ENCODE measurements at regions not wholly inside any gene's neighbourhood (a gene's known extent, or its start where the extent isn't known, plus 50 kb on each side); places are given as distances from the start of the nearest gene placed in this dataset.

DNA sequence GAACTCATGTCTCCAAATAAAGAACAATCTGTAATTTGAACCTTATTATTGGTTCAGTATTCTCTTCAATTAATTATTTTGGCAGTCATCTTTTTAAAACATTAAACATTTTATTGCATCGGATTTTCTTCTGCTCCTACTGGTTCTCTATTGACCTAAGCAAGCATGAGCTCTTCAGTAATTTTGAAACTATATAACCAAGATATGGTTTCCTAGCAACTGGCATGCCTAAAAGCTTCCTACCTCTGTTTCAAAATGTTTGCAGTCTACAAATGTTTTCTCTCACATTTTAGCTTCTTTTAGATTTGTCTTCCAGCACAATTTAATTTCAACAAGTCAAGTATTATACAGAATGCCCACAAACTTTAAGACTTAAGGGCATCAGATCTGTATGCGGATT lies 371.3 kb downstream of the GPM6A start:
- no peak for TF ChIP-seq GATA3 (IDR thresholded peaks at IDR 0.05; ENCODE audit: low read depth, low read length)
- no peak for TF ChIP-seq GATA2 (IDR thresholded peaks at IDR 0.05; ENCODE audit: low read depth, low read length)

DNA sequence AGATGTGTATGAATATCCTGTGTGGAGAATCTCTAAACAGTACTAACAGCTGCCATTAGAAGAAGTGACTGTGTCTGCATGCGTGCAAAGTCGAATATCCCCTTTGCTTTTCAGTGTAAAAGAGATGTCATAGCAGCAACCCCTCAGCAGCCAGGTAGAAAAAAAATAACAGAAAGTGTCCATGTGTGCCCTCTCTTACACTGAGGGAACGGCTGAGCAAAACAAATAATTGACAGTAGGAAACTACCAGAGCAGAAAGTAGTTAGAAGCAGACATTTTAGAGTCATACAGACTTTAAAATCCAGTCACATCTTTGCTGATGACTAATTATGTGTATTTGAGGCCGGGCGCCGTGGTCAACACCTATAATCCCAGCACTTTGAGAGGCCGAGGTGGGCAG lies 370.8 kb downstream of the GPM6A start:
- TF ChIP-seq GATA3 (IDR thresholded peaks at IDR 0.05; ENCODE audit: low read depth, low read length) = no peak
- TF ChIP-seq GATA2 (IDR thresholded peaks at IDR 0.05; ENCODE audit: low read depth, low read length) = no peak

DNA sequence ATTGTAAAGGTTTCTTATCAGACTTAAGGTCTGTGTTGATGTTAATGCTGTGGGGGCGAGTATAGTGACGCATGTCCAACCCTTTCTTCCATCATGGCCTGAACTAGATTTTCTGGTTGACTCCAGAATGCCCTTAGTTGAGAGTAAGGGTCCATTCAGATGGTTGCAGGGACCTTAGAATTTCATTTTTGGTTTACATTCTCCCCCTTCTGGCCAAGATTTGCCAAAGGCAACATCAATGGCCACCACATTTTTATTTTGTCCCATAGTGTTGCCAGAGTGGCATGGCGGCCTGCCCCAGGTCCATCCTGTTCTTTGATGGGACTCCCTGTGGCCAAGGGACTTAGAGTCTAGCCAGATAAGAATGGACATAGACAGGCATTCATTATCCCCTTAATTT lies 368.5 kb downstream of the GPM6A start:
- no peak for TF ChIP-seq GATA2 (IDR thresholded peaks at IDR 0.05; ENCODE audit: low read depth, low read length)
- no peak for TF ChIP-seq GATA3 (IDR thresholded peaks at IDR 0.05; ENCODE audit: low read depth, low read length)

DNA sequence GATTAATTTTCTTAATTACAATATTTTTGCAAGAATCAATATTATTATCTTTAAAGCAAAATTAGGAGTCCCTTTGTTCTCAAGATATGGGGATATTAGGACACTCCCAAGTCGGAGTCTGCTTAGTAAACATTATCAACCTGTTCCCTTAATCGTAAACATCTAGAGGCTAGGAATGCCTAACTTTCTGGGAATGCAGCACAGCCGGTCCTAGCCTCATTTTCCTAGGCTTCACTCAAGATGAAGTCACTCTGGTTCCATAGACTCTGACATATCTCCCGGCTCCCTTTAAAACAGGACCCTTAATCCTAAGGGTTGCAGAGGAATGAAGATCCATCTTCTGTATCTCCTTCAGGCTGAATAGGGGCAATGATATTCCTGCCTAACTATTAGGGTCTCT lies 367.6 kb downstream of the GPM6A start:
- TF ChIP-seq GATA3 (IDR thresholded peaks at IDR 0.05; ENCODE audit: low read depth, low read length) (no peak), GATA2 (IDR thresholded peaks at IDR 0.05; ENCODE audit: low read depth, low read length) (no peak)

DNA sequence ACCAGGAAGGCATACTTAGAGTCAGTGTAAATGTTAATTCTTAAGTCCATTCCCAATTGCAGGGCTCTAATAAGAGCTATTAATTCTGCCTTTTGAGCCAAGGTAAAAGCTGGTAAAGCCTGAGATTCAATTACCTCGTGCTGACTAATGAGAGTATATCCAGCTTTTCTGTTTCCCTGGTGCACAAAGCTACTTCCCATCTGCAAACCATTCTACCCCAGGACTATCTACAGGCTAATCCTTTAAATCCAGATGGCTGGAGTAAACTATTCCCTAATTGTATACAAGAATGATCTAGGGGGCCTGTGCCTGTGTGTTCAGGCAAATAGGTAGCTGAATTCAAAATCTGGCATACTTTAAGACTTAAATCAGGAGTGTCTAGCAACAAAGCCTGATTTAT lies 365.0 kb downstream of the GPM6A start:
- TF ChIP-seq GATA2 (IDR thresholded peaks at IDR 0.05; ENCODE audit: low read depth, low read length) = no peak
- no peak for TF ChIP-seq GATA3 (IDR thresholded peaks at IDR 0.05; ENCODE audit: low read depth, low read length)

DNA sequence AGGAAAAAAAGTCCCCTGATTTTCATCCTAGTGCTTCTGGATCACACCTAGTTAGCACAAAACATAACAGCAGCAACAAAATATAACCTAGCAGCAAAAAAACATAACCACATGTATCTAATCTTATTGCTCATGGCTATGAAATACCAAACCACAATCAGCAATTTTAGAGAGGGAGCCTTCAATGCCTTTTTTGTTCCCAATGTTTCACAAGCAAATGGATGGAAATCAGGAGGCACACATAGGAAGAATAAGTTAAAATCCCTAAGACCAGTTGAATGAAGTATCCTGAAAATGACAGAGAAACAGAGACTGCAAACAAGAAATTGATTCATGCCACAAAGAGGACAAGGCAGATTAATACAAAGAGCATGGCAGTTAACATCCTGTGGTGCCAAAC lies 361.6 kb downstream of the GPM6A start:
- TF ChIP-seq GATA3 (IDR thresholded peaks at IDR 0.05; ENCODE audit: low read depth, low read length) (no peak), GATA2 (IDR thresholded peaks at IDR 0.05; ENCODE audit: low read depth, low read length) (no peak)

- no peak for TF ChIP-seq GATA2 (IDR thresholded peaks at IDR 0.05; ENCODE audit: low read depth, low read length)
Measured at GRCh38 chr4:175451238-175451965, 360.7 kb downstream of the GPM6A start.

- no peak for TF ChIP-seq GATA2 (IDR thresholded peaks at IDR 0.05; ENCODE audit: low read depth, low read length)
- no peak for TF ChIP-seq GATA3 (IDR thresholded peaks at IDR 0.05; ENCODE audit: low read depth, low read length)
Measured at GRCh38 chr4:175453456-175453855, 358.6 kb downstream of the GPM6A start.

DNA sequence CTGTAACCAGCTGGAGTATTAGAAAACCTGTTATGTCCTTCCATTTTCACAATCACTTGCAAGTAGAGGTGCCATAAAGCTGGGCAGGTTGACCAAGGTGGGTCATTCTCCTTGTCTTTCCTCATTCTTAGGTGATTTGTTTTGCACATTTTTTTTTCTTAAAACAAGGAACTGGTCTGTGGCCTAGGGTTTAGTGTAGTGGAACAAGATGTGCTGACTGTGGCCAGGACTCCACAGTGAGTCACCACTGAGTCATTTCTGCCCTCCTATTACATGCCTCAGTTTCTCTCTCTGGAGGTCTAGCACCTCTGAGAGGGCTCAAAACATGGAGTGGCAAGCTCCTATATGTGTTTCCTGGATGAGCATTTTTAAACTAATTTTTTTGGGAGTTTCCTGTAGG lies 355.9 kb downstream of the GPM6A start:
- TF ChIP-seq GATA3 (IDR thresholded peaks at IDR 0.05; ENCODE audit: low read depth, low read length) = no peak

GRCh38 chr4:175457956-175458355 lies 354.1 kb downstream of the GPM6A start:
- no peak for TF ChIP-seq GATA2 (IDR thresholded peaks at IDR 0.05; ENCODE audit: low read depth, low read length)
- no peak for TF ChIP-seq GATA3 (IDR thresholded peaks at IDR 0.05; ENCODE audit: low read depth, low read length)

- TF ChIP-seq GATA3 (IDR thresholded peaks at IDR 0.05; ENCODE audit: low read depth, low read length) (no peak), GATA2 (IDR thresholded peaks at IDR 0.05; ENCODE audit: low read depth, low read length) (no peak)
Measured at GRCh38 chr4:175459571-175459970, 352.5 kb downstream of the GPM6A start.

- TF ChIP-seq GATA2 (IDR thresholded peaks at IDR 0.05; ENCODE audit: low read depth, low read length) (no peak; the same call in 1 of the 2 replicates), GATA3 (IDR thresholded peaks at IDR 0.05; ENCODE audit: low read depth, low read length) (no peak; the same call in 1 of the 2 replicates)
Measured at GRCh38 chr4:175460414-175460813, 351.6 kb downstream of the GPM6A start.

DNA sequence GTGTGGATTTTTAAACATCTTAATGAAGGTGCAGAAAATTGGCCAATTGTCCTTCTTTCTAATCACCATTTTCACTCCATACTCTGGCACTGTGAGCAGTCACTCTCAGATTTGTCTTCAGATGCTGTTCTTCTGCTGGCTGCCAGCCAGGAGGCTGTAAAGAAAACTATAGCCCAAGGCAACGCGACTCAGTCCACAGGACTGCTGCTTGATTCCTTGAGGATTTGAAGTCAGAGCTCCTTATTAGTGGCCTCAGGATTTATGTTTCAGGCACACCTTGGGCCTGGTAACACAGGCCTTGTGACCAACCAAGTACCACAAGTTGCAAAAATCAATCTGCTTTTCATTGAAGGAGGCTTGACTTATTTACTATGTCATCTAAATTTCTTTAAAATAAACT lies 342.6 kb downstream of the GPM6A start:
- TF ChIP-seq GATA3 (IDR thresholded peaks at IDR 0.05; ENCODE audit: low read depth, low read length) (no peak), GATA2 (IDR thresholded peaks at IDR 0.05; ENCODE audit: low read depth, low read length) (no peak)

GRCh38 chr4:175470131-175470530 lies 341.9 kb downstream of the GPM6A start:
- TF ChIP-seq GATA3 (IDR thresholded peaks at IDR 0.05; ENCODE audit: low read depth, low read length) = no peak

DNA sequence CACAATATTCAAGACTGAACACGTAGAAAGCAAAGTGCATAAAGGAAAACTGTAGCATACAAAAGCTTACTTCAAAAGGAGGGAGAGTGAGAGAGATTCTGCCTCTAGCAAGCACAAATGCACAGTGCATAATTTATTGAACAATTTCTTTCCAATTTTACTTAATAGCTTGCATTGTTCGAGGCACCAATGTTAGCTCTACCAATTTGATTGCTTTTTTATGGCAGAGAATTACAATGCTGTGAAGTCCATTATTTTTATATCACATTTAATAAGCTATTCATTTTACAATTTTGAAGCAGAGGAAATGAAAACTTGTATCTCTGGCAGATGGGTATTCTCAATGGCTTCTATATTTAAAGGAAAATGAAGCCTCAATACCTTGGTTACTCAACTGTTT lies 331.7 kb downstream of the GPM6A start:
- no peak for TF ChIP-seq GATA2 (IDR thresholded peaks at IDR 0.05; ENCODE audit: low read depth, low read length)
- no peak for TF ChIP-seq GATA3 (IDR thresholded peaks at IDR 0.05; ENCODE audit: low read depth, low read length)
